H1 (cell line): ENCODE measurements at regions not wholly inside any gene's neighbourhood (a gene's known extent, or its start where the extent isn't known, plus 50 kb on each side); places are given as distances from the start of the nearest gene placed in this dataset.

Source experiments
- CTCF ChIA-PET: fragments of 300-600 bp; sonication (Branson Sonifier 250); formaldehyde crosslinking; loops from one replicate; lab custom pipeline; 2021; ENCODE audit not compliant: partially characterized antibody; lab: Charles Lee
- POLR2A ChIA-PET: fragments of 300-600 bp; sonication (Branson Sonifier 250); formaldehyde crosslinking; loops from one replicate; lab custom pipeline; 2021; ENCODE audit warnings: inconsistent platforms; ENCODE audit not compliant: partially characterized antibody; lab: Charles Lee
- DNase-seq, 2 experiments: peaks; one replicate each; pipeline versions ENCODE4 v3.0.0 to v3.0.0-alpha.2; 2010 to 2022; ENCODE audit warnings: low spot score in 2 of 2, low read depth in 1 of 2, mixed read lengths in 1 of 2
- FAIRE-seq: peaks from 2 replicates; lab custom pipeline; 2011; peaks lifted over from hg19 to GRCh38; lab: Jason Lieb, UNC
- H2AFZ ChIP-seq: 2 replicates; pipeline ENCODE4 v1.8.1; 2012; ENCODE audit warnings: low read length, inconsistent platforms
- H2AK5ac ChIP-seq: 2 replicates; pipeline ENCODE4 v1.6.1; 2013; ENCODE audit warnings: low read depth, low read length
- H2BK120ac ChIP-seq: replicated peaks from 2 replicates; pipeline ENCODE3; 2013; ENCODE audit warnings: low read depth, low read length, inconsistent platforms
- H2BK12ac ChIP-seq: 2 replicates; pipeline ENCODE4 v1.6.1; 2013; ENCODE audit warnings: low read depth, low read length
- H2BK15ac ChIP-seq: 2 replicates; pipeline ENCODE4 v1.6.1; 2013; ENCODE audit warnings: low read length
- H2BK20ac ChIP-seq: 2 replicates; pipeline ENCODE4 v1.6.1; 2013; ENCODE audit warnings: low read length
- H2BK5ac ChIP-seq: 2 replicates; pipeline ENCODE4 v1.6.1; 2013; ENCODE audit warnings: low read depth, low read length
- H3K14ac ChIP-seq: 2 replicates; pipeline ENCODE4 v1.6.1; 2013; ENCODE audit warnings: inconsistent platforms; ENCODE audit not compliant: insufficient read length
- H3K18ac ChIP-seq: 2 replicates; pipeline ENCODE4 v1.6.1; 2013; ENCODE audit warnings: low read length; ENCODE audit errors: extremely low read depth
- H3K23ac ChIP-seq: 2 replicates; pipeline ENCODE4 v1.6.1; 2013; ENCODE audit warnings: inconsistent platforms; ENCODE audit not compliant: insufficient read length
- H3K23me2 ChIP-seq: 2 replicates; pipeline ENCODE4 v1.6.1; 2013; ENCODE audit warnings: low read depth, low read length
- H3K27ac ChIP-seq: 2 replicates; pipeline ENCODE4 v1.6.1; 2011; ENCODE audit warnings: low read depth, low read length, inconsistent platforms
- H3K27me3 ChIP-seq, 4 experiments: replicated peaks in 1 of 4; 1 replicate in 1 of 4; 2 replicates in 3 of 4; pipeline versions ENCODE4 v1.6.1 to v1.8.1; 2011 to 2013; ENCODE audit warnings: low read length in 3 of 4, mild to moderate bottlenecking in 3 of 4, inconsistent platforms in 2 of 4, mixed read lengths in 2 of 4, moderate library complexity in 1 of 4; ENCODE audit not compliant: control insufficient read depth in 3 of 4, insufficient read depth in 3 of 4; ENCODE audit errors: extremely low read depth in 1 of 4
- H3K36me3 ChIP-seq, 4 experiments: 2 replicates each; pipeline versions ENCODE4 v1.6.1 to v1.8.1; 2011 to 2013; ENCODE audit warnings: mild to moderate bottlenecking in 4 of 4, low read length in 3 of 4, moderate library complexity in 2 of 4, control low read depth in 1 of 4, inconsistent platforms in 1 of 4; ENCODE audit not compliant: insufficient read depth in 4 of 4, control insufficient read depth in 2 of 4
- H3K4ac ChIP-seq: replicated peaks from 2 replicates; pipeline ENCODE3; 2013; ENCODE audit warnings: low read length, low read depth, mixed read lengths, inconsistent platforms; ENCODE audit not compliant: insufficient read length
- H3K4me1 ChIP-seq, 4 experiments: replicated peaks in 1 of 4; 1 replicate in 1 of 4; 2 replicates in 3 of 4; pipeline versions ENCODE4 v1.6.1 to v1.8.1; 2011 to 2013; ENCODE audit warnings: low read length in 3 of 4, inconsistent platforms in 2 of 4, mixed read lengths in 1 of 4; ENCODE audit not compliant: insufficient read depth in 4 of 4, control insufficient read depth in 3 of 4
- H3K4me2 ChIP-seq, 2 experiments: 2 replicates each; pipeline versions ENCODE4 v1.6.1 to v1.8.1; 2011 to 2013; ENCODE audit warnings: low read depth in 2 of 2, low read length in 2 of 2, control low read depth in 1 of 2, inconsistent platforms in 1 of 2, mild to moderate bottlenecking in 1 of 2; ENCODE audit not compliant: insufficient read depth in 1 of 2
- H3K4me3 ChIP-seq, 4 experiments: fragments of 200-600, 300-600 bp in 1 of 4; sonication (generic), shearing (Covaris generic), sonication (Bioruptor Twin) in 1 of 4; 2 replicates each; pipeline versions ENCODE4 v1.5.1 to v1.8.1; 2011 to 2016; ENCODE audit warnings: low read length in 4 of 4, low read depth in 3 of 4, control low read depth in 2 of 4, inconsistent platforms in 2 of 4, mild to moderate bottlenecking in 2 of 4, mixed read lengths in 1 of 4, moderate library complexity in 1 of 4; ENCODE audit not compliant: insufficient read depth in 2 of 4; ENCODE audit errors: extremely low read depth in 1 of 4
- H3K56ac ChIP-seq: replicated peaks from 2 replicates; pipeline ENCODE3; 2013; ENCODE audit warnings: low read depth, mild to moderate bottlenecking, mixed read lengths, low read length, inconsistent platforms; ENCODE audit not compliant: insufficient read length
- H3K79me1 ChIP-seq: 2 replicates; pipeline ENCODE4 v1.6.1; 2013; ENCODE audit warnings: low read depth, low read length, control low read depth
- H3K79me2 ChIP-seq, 2 experiments: 2 replicates each; pipeline versions ENCODE4 v1.6.1 to v1.8.1; 2012 to 2013; ENCODE audit warnings: low read length in 2 of 2, mild to moderate bottlenecking in 2 of 2, inconsistent platforms in 1 of 2; ENCODE audit not compliant: insufficient read depth in 2 of 2, control insufficient read depth in 1 of 2
- H3K9ac ChIP-seq, 4 experiments: replicated peaks in 1 of 4; 1 replicate in 1 of 4; 2 replicates in 3 of 4; pipeline versions ENCODE4 v1.6.1 to v1.8.1; 2011 to 2013; ENCODE audit warnings: low read depth in 3 of 4, low read length in 3 of 4, control low read depth in 2 of 4, mild to moderate bottlenecking in 2 of 4, moderate library complexity in 2 of 4, inconsistent platforms in 1 of 4; ENCODE audit errors: extremely low read depth in 1 of 4
- H3K9me3 ChIP-seq, 2 experiments: 2 replicates each; pipeline versions ENCODE4 v1.6.1 to v1.8.1; 2012 to 2013; ENCODE audit warnings: mild to moderate bottlenecking in 2 of 2, moderate library complexity in 2 of 2, control low read depth in 1 of 2, inconsistent platforms in 1 of 2, low read depth in 1 of 2, low read length in 1 of 2, mixed read lengths in 1 of 2; ENCODE audit not compliant: insufficient read depth in 2 of 2
- H4K20me1 ChIP-seq, 2 experiments: replicated peaks in 1 of 2; 2 replicates each; pipeline versions ENCODE3 to v1.8.1; 2011 to 2013; ENCODE audit warnings: inconsistent platforms in 2 of 2, low read length in 2 of 2, mild to moderate bottlenecking in 1 of 2; ENCODE audit not compliant: insufficient read depth in 2 of 2, control insufficient read depth in 1 of 2
- H4K5ac ChIP-seq: 2 replicates; pipeline ENCODE4 v1.6.1; 2013; ENCODE audit warnings: low read length, low read depth, mixed read lengths, inconsistent platforms; ENCODE audit not compliant: insufficient read length
- H4K8ac ChIP-seq: 2 replicates; pipeline ENCODE4 v1.8.0; 2013; ENCODE audit warnings: mild to moderate bottlenecking, moderate library complexity, low read length, inconsistent platforms; ENCODE audit not compliant: insufficient read depth; ENCODE audit errors: extremely low read depth
- H4K91ac ChIP-seq: replicated peaks from 2 replicates; pipeline ENCODE3; 2013; ENCODE audit warnings: low read length, mixed read lengths, inconsistent platforms; ENCODE audit not compliant: insufficient read length
- CREB1 ChIP-seq: IDR thresholded peaks from 2 replicates; pipeline ENCODE4 v1.6.1; 2012; ENCODE audit warnings: inconsistent platforms
- CTBP2 ChIP-seq: IDR thresholded peaks from 2 replicates; pipeline ENCODE4 v1.7.0; 2011; ENCODE audit warnings: borderline replicate concordance, mild to moderate bottlenecking, moderate library complexity, mixed read lengths, low read length; ENCODE audit not compliant: insufficient read depth, insufficient read length
- E2F6 ChIP-seq: IDR thresholded peaks from 2 replicates; pipeline ENCODE4 v1.6.1; 2012; ENCODE audit warnings: inconsistent platforms
- EZH2 ChIP-seq: fragments of 200-600 bp; sonication (generic); IDR thresholded peaks from 2 replicates; pipeline ENCODE4 v1.7.1; 2012; ENCODE audit warnings: low read depth, mild to moderate bottlenecking, moderate library complexity, low read length, inconsistent platforms; ENCODE audit not compliant: severe bottlenecking
- JUN ChIP-seq: IDR thresholded peaks from 2 replicates; pipeline ENCODE4 v1.6.1; 2011; ENCODE audit warnings: low read depth, mild to moderate bottlenecking, improper control_type of control experiment, low read length
- KDM4A ChIP-seq: IDR thresholded peaks from one replicate; pipeline ENCODE4 v1.7.1; 2012; ENCODE audit warnings: low read depth, mild to moderate bottlenecking, moderate library complexity, low read length, inconsistent platforms; ENCODE audit not compliant: severe bottlenecking
- MAX ChIP-seq: IDR thresholded peaks from 2 replicates; pipeline ENCODE4 v1.6.1; 2012; ENCODE audit warnings: inconsistent platforms
- NANOG ChIP-seq: IDR thresholded peaks from 2 replicates; pipeline ENCODE4 v1.6.1; 2011; ENCODE audit warnings: low read length, low read depth, mild to moderate bottlenecking, inconsistent platforms; ENCODE audit not compliant: insufficient read depth, poor library complexity, severe bottlenecking
- NRF1 ChIP-seq: IDR thresholded peaks from 2 replicates; pipeline ENCODE4 v1.6.1; 2011; ENCODE audit warnings: mild to moderate bottlenecking, low read depth, low read length, improper control_type of control experiment
- RNF2 ChIP-seq: fragments of 200-900, 300-1000 bp; sonication (generic); IDR thresholded peaks from 2 replicates; pipeline ENCODE4 v1.7.1; 2016; ENCODE audit warnings: borderline replicate concordance, low read depth, mild to moderate bottlenecking, antibody characterized with exemption, low read length; ENCODE audit not compliant: poor library complexity, severe bottlenecking; ENCODE audit errors: missing control alignments
- TEAD4 ChIP-seq: IDR thresholded peaks from 2 replicates; pipeline ENCODE4 v1.6.1; 2012; ENCODE audit warnings: low read depth, low read length, inconsistent platforms, mixed read lengths
- YY1 ChIP-seq: IDR thresholded peaks from 2 replicates; pipeline ENCODE4 v1.6.1; 2011; ENCODE audit warnings: low read depth, mild to moderate bottlenecking, low read length
- ZNF274 ChIP-seq: IDR thresholded peaks from 2 replicates; pipeline ENCODE4 v1.7.0; 2012; ENCODE audit warnings: low read length, borderline replicate concordance; ENCODE audit errors: extremely low read depth
- WGBS, 2 experiments: shearing (Covaris generic) in 1 of 2; methylation state at CpG; one replicate each; pipeline versions ENCODE4 v1.1.6 to v1.1.7; 2013 to 2015; ENCODE audit warnings: low lambda C conversion rate in 2 of 2, mixed read lengths in 2 of 2, inconsistent platforms in 1 of 2, low coverage in 1 of 2, missing lambda C conversion rate in 1 of 2; ENCODE audit not compliant: insufficient replicate concordance in 2 of 2, insufficient coverage in 1 of 2, insufficient read length in 1 of 2; ENCODE audit errors: extremely low coverage in 1 of 2, missing lambda C conversion rate in 1 of 2; 5-methylcytosine and 5-hydroxymethylcytosine counted together

- Histone ChIP-seq H3K27me3 (no peaks in the 10 kb centered on the region), H3K4me2 (no peak overlapping the region), H2AFZ (no peak overlapping the region), H2AK5ac (no peak overlapping the region), H3K9me3 (no peaks in the 10 kb centered on the region), H3K18ac (no peak overlapping the region), H3K27ac (no peak overlapping the region), H2BK15ac (no peak overlapping the region), H4K8ac (no peak overlapping the region), H3K4ac (no peak overlapping the region), H4K5ac (no peak overlapping the region), H3K79me1 (no peaks in the 10 kb centered on the region), H2BK12ac (no peak overlapping the region), H4K91ac (no peak overlapping the region), H3K4me1 (peaks cover 0 to 3% (median 0%) of the 10 kb centered on the region in 4 experiments; a peak in 3 of 7 replicates), H4K20me1 (no peaks in the 10 kb centered on the region), H3K4me3 (no peak overlapping the region), H3K23me2 (no peaks in the 10 kb centered on the region; the same call in 1 of the 2 replicates), H3K36me3 (no peaks in the 10 kb centered on the region), H2BK120ac (no peak overlapping the region), H3K14ac (no peak overlapping the region), H2BK20ac (no peak overlapping the region), H3K79me2 (no peaks in the 10 kb centered on the region), H3K23ac (no peak overlapping the region), H3K56ac (no peak overlapping the region), H2BK5ac (no peak overlapping the region), H3K9ac (no peak overlapping the region)
- FAIRE-seq (no peak), DNase-seq (no peak)
- ChIA-PET POLR2A (interaction anchor here (0.6 kb wide), 1 partner anchor 88 kb away, joined by 4 read pairs; no protein-coding TSS in a partner anchor), CTCF (interaction anchor here (1.3 kb wide), 1 partner anchor 10 kb away, joined by 3 read pairs; no protein-coding TSS in a partner anchor)
- WGBS, 2 experiments: 86% methylated on average over 5 of the region's 5 CpGs; no CpG with 5 or more reads in 1 of the 2 experiments
- TF ChIP-seq ZNF274: no peak
- no peak for TF ChIP-seq YY1
- TF ChIP-seq MAX: no peak
- TF ChIP-seq TEAD4: no peak
- TF ChIP-seq KDM4A: no peak
- TF ChIP-seq JUN: no peak
- TF ChIP-seq RNF2: no peak
- TF ChIP-seq NRF1: no peak
- TF ChIP-seq CREB1: no peak
- TF ChIP-seq EZH2: no peak
- TF ChIP-seq E2F6: no peak
- no peak for TF ChIP-seq NANOG
- no peak for TF ChIP-seq CTBP2
Measured at GRCh38 chr1:244150071-244150470, 99.0 kb downstream of the ZBTB18 start.
